Colonic mucosa (tissue), 4 donors: ENCODE measurements at regions not wholly inside any gene's neighbourhood (a gene's known extent, or its start where the extent isn't known, plus 50 kb on each side); places are given as distances from the start of the nearest gene placed in this dataset.

Experiments
- DNase-seq: peaks from one replicate; pipeline ENCODE4 v3.0.0-alpha.2; 2020
- H3K27ac ChIP-seq: fragments of 200-600 bp; one replicate; pipeline ENCODE4 v1.8.0; 2021
- H3K27me3 ChIP-seq: fragments of 200-600 bp; one replicate; pipeline ENCODE4 v1.8.0; 2021
- H3K36me3 ChIP-seq: fragments of 200-600 bp; one replicate; pipeline ENCODE4 v1.8.0; 2021
- H3K4me1 ChIP-seq: fragments of 200-600 bp; one replicate; pipeline ENCODE4 v1.8.0; 2021; ENCODE audit warnings: mild to moderate bottlenecking
- H3K4me3 ChIP-seq: fragments of 200-600 bp; one replicate; pipeline ENCODE4 v1.8.0; 2021
- H3K9ac ChIP-seq, 2 donors: one replicate each; pipeline ENCODE4 v1.7.0; 2013; ENCODE audit warnings: control low read depth in 2 of 2, low read depth in 2 of 2, low read length in 2 of 2
- H3K9me3 ChIP-seq: fragments of 200-600 bp; one replicate; pipeline ENCODE4 v1.8.0; 2021
- CTCF ChIP-seq: fragments of 200-600 bp; IDR thresholded peaks from one replicate; pipeline ENCODE4 v1.8.0; 2022; ENCODE audit warnings: antibody characterized with exemption, mild to moderate bottlenecking
- intact Hi-C: fragments of 100-400 bp; cut with DNase I; formaldehyde crosslinking; loops from one replicate; pipeline ENCODE4 v1.14.1; 2022
- donor health status: healthy.
- donor health status: DM: no; HTN: no; CAD: no.
- donor health status: DM: no; HTN: no; CAD: no.

- no peak overlapping the region for H3K27ac ChIP-seq
- H3K27me3 ChIP-seq: no peaks in the 10 kb centered on the region
- H3K9ac ChIP-seq: no peak overlapping the region
- no peaks in the 10 kb centered on the region for H3K4me1 ChIP-seq
- TF ChIP-seq CTCF: no peak
- no peak overlapping the region for H3K4me3 ChIP-seq
- no peaks in the 10 kb centered on the region for H3K9me3 ChIP-seq
- intact Hi-C loops: no loop called here
- DNase-seq: no peak
- no peaks in the 10 kb centered on the region for H3K36me3 ChIP-seq
Measured at GRCh38 chr11:103587901-103588788, 448.3 kb upstream of the DDI1 start.

GRCh38 chr11:103591554-103591953, 444.9 kb upstream of the DDI1 start:
- H3K27ac ChIP-seq: no peak overlapping the region
- TF ChIP-seq CTCF: no peak
- H3K9me3 ChIP-seq: no peaks in the 10 kb centered on the region
- DNase-seq: no peak
- no peaks in the 10 kb centered on the region for H3K27me3 ChIP-seq
- no peak overlapping the region for H3K9ac ChIP-seq
- H3K4me1 ChIP-seq: no peaks in the 10 kb centered on the region
- no peak overlapping the region for H3K4me3 ChIP-seq
- intact Hi-C loops: no loop called here
- H3K36me3 ChIP-seq: no peaks in the 10 kb centered on the region

GRCh38 chr11:103594283-103594682, 442.2 kb upstream of the DDI1 start:
- TF ChIP-seq CTCF: no peak
- no peak for DNase-seq
- intact Hi-C loops: no loop called here
- Histone ChIP-seq H3K9me3 (no peaks in the 10 kb centered on the region), H3K9ac (no peak overlapping the region), H3K27me3 (no peaks in the 10 kb centered on the region), H3K4me3 (no peak overlapping the region), H3K36me3 (no peaks in the 10 kb centered on the region), H3K4me1 (no peaks in the 10 kb centered on the region), H3K27ac (no peak overlapping the region)

- Histone ChIP-seq H3K27me3 (no peaks in the 10 kb centered on the region), H3K4me3 (no peak overlapping the region), H3K9ac (no peak overlapping the region), H3K36me3 (no peaks in the 10 kb centered on the region), H3K27ac (no peak overlapping the region), H3K4me1 (no peaks in the 10 kb centered on the region), H3K9me3 (no peaks in the 10 kb centered on the region)
- DNase-seq: no peak
- intact Hi-C loops: no loop called here
- TF ChIP-seq CTCF: no peak
Measured at GRCh38 chr11:103596315-103596714, 440.1 kb upstream of the DDI1 start.

GRCh38 chr11:103601225-103601846, 435.1 kb upstream of the DDI1 start:
- Histone ChIP-seq H3K27me3 (no peaks in the 10 kb centered on the region), H3K4me3 (no peak overlapping the region), H3K36me3 (no peaks in the 10 kb centered on the region), H3K9ac (no peak overlapping the region), H3K9me3 (no peaks in the 10 kb centered on the region), H3K27ac (no peak overlapping the region), H3K4me1 (no peaks in the 10 kb centered on the region)
- intact Hi-C loops: loop anchor here (5.0 kb wide), 1 partner anchor 274 kb away; no protein-coding TSS in a partner anchor
- peak; percentile 20 for DNase-seq
- peak; percentile 67 for TF ChIP-seq CTCF
